Suprapubic skin (tissue), 4 donors: ENCODE measurements at regions not wholly inside any gene's neighbourhood (a gene's known extent, or its start where the extent isn't known, plus 50 kb on each side); places are given as distances from the start of the nearest gene placed in this dataset.
"Not testable (repeated sequence)": the region's sequence is repeated elsewhere in the genome, so short reads cannot be mapped to it uniquely, and the experiment has no call there.

ENCODE experiments used
- CTCF ChIP-seq, 2 donors: fragments of 200-600 bp in 1 of 2; fragments of 450-650 bp in 1 of 2; sonication (generic) in 1 of 2; IDR thresholded peaks; one replicate each; pipeline ENCODE4 v1.5.1; 2016 to 2019; ENCODE audit warnings: antibody characterized with exemption in 2 of 2, mild to moderate bottlenecking in 1 of 2, moderate library complexity in 1 of 2
- EP300 ChIP-seq: sonication (generic); formaldehyde crosslinking; IDR thresholded peaks from one replicate; pipeline ENCODE4 v1.6.1; 2017; ENCODE audit warnings: antibody characterized with exemption
- POLR2A ChIP-seq, 2 donors: fragments of 450-650 bp; IDR thresholded peaks; one replicate each; pipeline ENCODE4 v1.6.1; 2017; ENCODE audit warnings: antibody characterized with exemption in 2 of 2, mild to moderate bottlenecking in 2 of 2, moderate library complexity in 2 of 2
- POLR2AphosphoS5 ChIP-seq, 3 donors: sonication (generic); formaldehyde crosslinking; IDR thresholded peaks; one replicate each; pipeline ENCODE4 v1.6.1; 2017; ENCODE audit warnings: antibody characterized with exemption in 3 of 3

GRCh38 chr14:23892289-23892688 lies 61.3 kb upstream of the DHRS4 start:
- TF ChIP-seq CTCF (IDR thresholded peaks at IDR 0.05); POLR2AphosphoS5 (IDR thresholded peaks at IDR 0.05); EP300; POLR2A (IDR thresholded peaks at IDR 0.05): not testable (repeated sequence)
